Neural progenitor cell (in vitro differentiated cells): ENCODE measurements at regions not wholly inside any gene's neighbourhood (a gene's known extent, or its start where the extent isn't known, plus 50 kb on each side); places are given as distances from the start of the nearest gene placed in this dataset.

ENCODE experiments used
- DNase-seq: peaks from one replicate; pipeline ENCODE4 v3.0.0-alpha.2; 2016; ENCODE audit warnings: low spot score
- H2AFZ ChIP-seq: fragments of 200-600 bp; sonication (generic); replicated peaks from 2 replicates; pipeline ENCODE4 v1.6.1; 2016; ENCODE audit warnings: antibody characterized with exemption
- H3F3A ChIP-seq: fragments of 200-600 bp; sonication (generic); 2 replicates; pipeline ENCODE4 v1.6.1; 2016; ENCODE audit warnings: antibody characterized with exemption, low read depth
- H3K27ac ChIP-seq: fragments of 200-600 bp; sonication (generic); 2 replicates; pipeline ENCODE4 v1.5.1; 2016; ENCODE audit warnings: mild to moderate bottlenecking
- H3K27me3 ChIP-seq: fragments of 200-600 bp; sonication (generic); 2 replicates; pipeline ENCODE4 v1.6.1; 2016; ENCODE audit warnings: mild to moderate bottlenecking, moderate library complexity
- H3K36me3 ChIP-seq: fragments of 200-600 bp; sonication (generic); 2 replicates; pipeline ENCODE4 v1.5.1; 2016
- H3K4me1 ChIP-seq: fragments of 200-600 bp; sonication (generic); 2 replicates; pipeline ENCODE4 v1.6.1; 2016; ENCODE audit warnings: mixed run types
- H3K4me2 ChIP-seq: fragments of 200-600 bp; sonication (generic); 2 replicates; pipeline ENCODE4 v1.6.1; 2016
- H3K4me3 ChIP-seq: fragments of 200-600 bp; sonication (generic); 2 replicates; pipeline ENCODE4 v1.5.1; 2016
- H3K79me2 ChIP-seq: fragments of 200-600 bp; sonication (generic); 2 replicates; pipeline ENCODE4 v1.6.1; 2016; ENCODE audit warnings: low read depth
- H3K9ac ChIP-seq: fragments of 200-600 bp; sonication (generic); 2 replicates; pipeline ENCODE4 v1.6.1; 2016
- H3K9me3 ChIP-seq: fragments of 200-600 bp; sonication (generic); 2 replicates; pipeline ENCODE4 v1.5.1; 2016; ENCODE audit warnings: low read depth
- H4K20me1 ChIP-seq: fragments of 200-600 bp; sonication (generic); 2 replicates; pipeline ENCODE4 v1.6.1; 2016; ENCODE audit warnings: low read depth
- H3K27ac Mint-ChIP-seq: 3 replicates; pipeline ENCODE4 v1.8.0; 2021; ENCODE audit warnings: mixed read lengths
- H3K27me3 Mint-ChIP-seq: 2 replicates; pipeline ENCODE4 v1.8.0; 2022; ENCODE audit warnings: low read depth, mild to moderate bottlenecking, inconsistent platforms, moderate library complexity, mixed read lengths; ENCODE audit not compliant: insufficient read depth
- H3K36me3 Mint-ChIP-seq: 3 replicates; pipeline ENCODE4 v1.8.0; 2021; ENCODE audit warnings: mixed read lengths
- H3K4me1 Mint-ChIP-seq: 3 replicates; pipeline ENCODE4 v1.8.0; 2021; ENCODE audit warnings: mixed read lengths
- H3K4me3 Mint-ChIP-seq: 3 replicates; pipeline ENCODE4 v1.8.0; 2021; ENCODE audit warnings: mild to moderate bottlenecking, moderate library complexity, mixed read lengths
- H3K9me3 Mint-ChIP-seq: 3 replicates; pipeline ENCODE4 v1.8.0; 2020; ENCODE audit warnings: mixed read lengths
- EZH2 ChIP-seq: fragments of 200-600 bp; sonication (generic); IDR thresholded peaks from 2 replicates; pipeline ENCODE4 v1.6.1; 2017; ENCODE audit warnings: antibody characterized with exemption, mild to moderate bottlenecking, moderate library complexity
- EZH2phosphoT487 ChIP-seq: fragments of 200-600 bp; sonication (generic); IDR thresholded peaks from 2 replicates; pipeline ENCODE4 v1.6.1; 2017; ENCODE audit warnings: antibody characterized with exemption
- TF ChIP-seq, protein P1 (sequence below): fragments of 200-600 bp; sonication (generic); IDR thresholded peaks from 2 replicates; pipeline ENCODE4 v1.5.1; 2017; ENCODE audit warnings: antibody characterized with exemption, mild to moderate bottlenecking

- no peaks in the 10 kb centered on the region for H3K79me2 ChIP-seq
- H3K27ac ChIP-seq, result no peak overlapping the region
- no peak overlapping the region for H3K4me2 ChIP-seq
- H3K27ac Mint-ChIP-seq, result no peak overlapping the region
- no peaks in the 10 kb centered on the region for H3K36me3 ChIP-seq
- H3K36me3 Mint-ChIP-seq, result no peaks in the 10 kb centered on the region
- H3F3A ChIP-seq, result no peaks in the 10 kb centered on the region
- no peak overlapping the region for H3K4me3 Mint-ChIP-seq
- no peak overlapping the region for H3K9ac ChIP-seq
- no peaks in the 10 kb centered on the region for H4K20me1 ChIP-seq
- TF ChIP-seq EZH2, result no peak
- no peak for TF ChIP-seq EZH2phosphoT487
- TF ChIP-seq, protein P1, sequence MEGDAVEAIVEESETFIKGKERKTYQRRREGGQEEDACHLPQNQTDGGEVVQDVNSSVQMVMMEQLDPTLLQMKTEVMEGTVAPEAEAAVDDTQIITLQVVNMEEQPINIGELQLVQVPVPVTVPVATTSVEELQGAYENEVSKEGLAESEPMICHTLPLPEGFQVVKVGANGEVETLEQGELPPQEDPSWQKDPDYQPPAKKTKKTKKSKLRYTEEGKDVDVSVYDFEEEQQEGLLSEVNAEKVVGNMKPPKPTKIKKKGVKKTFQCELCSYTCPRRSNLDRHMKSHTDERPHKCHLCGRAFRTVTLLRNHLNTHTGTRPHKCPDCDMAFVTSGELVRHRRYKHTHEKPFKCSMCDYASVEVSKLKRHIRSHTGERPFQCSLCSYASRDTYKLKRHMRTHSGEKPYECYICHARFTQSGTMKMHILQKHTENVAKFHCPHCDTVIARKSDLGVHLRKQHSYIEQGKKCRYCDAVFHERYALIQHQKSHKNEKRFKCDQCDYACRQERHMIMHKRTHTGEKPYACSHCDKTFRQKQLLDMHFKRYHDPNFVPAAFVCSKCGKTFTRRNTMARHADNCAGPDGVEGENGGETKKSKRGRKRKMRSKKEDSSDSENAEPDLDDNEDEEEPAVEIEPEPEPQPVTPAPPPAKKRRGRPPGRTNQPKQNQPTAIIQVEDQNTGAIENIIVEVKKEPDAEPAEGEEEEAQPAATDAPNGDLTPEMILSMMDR, result no peak
- no peaks in the 10 kb centered on the region for H3K27me3 Mint-ChIP-seq
- no peaks in the 10 kb centered on the region for H3K4me1 Mint-ChIP-seq
- H3K9me3 ChIP-seq, result peaks cover 32% of the 10 kb centered on the region
- H3K9me3 Mint-ChIP-seq, result no peaks in the 10 kb centered on the region
- no peaks in the 10 kb centered on the region for H3K27me3 ChIP-seq
- no peak overlapping the region for H3K4me3 ChIP-seq
- no peaks in the 10 kb centered on the region for H3K4me1 ChIP-seq
- no peak for DNase-seq
- H2AFZ ChIP-seq, result no peak overlapping the region
Measured at GRCh38 chr9:1248743-1249142, 198.6 kb downstream of the DMRT2 start.

- Histone ChIP-seq H4K20me1 (no peaks in the 10 kb centered on the region), H3K4me3 (no peak overlapping the region), H3K27me3 (no peaks in the 10 kb centered on the region), H3K9ac (no peak overlapping the region), H3K4me2 (no peak overlapping the region), H3F3A (no peaks in the 10 kb centered on the region), H2AFZ (no peak overlapping the region), H3K4me1 (no peaks in the 10 kb centered on the region), H3K9me3 (peaks cover 40% of the 10 kb centered on the region), H3K27ac (no peak overlapping the region), H3K79me2 (no peaks in the 10 kb centered on the region), H3K36me3 (no peaks in the 10 kb centered on the region)
- Mint-ChIP-seq H3K36me3 (no peaks in the 10 kb centered on the region), H3K27ac (no peak overlapping the region), H3K4me1 (no peaks in the 10 kb centered on the region), H3K9me3 (no peaks in the 10 kb centered on the region), H3K4me3 (no peak overlapping the region), H3K27me3 (no peaks in the 10 kb centered on the region)
- TF ChIP-seq EZH2phosphoT487, result no peak
- TF ChIP-seq, protein P1, result no peak
- TF ChIP-seq EZH2, result no peak
- no peak for DNase-seq
Measured at GRCh38 chr9:1253064-1253979, 203.2 kb downstream of the DMRT2 start.

DNA sequence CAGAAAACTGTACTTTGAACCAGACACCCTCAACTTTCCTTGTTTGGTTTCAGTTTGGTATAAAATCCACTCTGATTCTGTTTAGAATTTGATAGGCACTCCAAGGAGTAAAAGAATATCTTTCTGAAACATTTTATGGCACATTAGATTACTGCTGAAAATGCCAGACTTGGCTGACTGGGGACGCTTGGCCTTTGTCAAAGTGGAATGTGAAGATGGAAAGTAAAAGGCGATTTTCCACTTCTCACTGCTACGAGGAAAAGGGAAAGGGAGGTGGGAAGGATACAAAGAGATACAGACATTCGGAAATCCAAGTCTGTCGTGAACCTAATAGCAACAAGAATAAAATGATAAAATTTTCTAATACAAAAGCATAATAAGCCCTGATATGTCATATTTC lies 203.9 kb downstream of the DMRT2 start:
- TF ChIP-seq, protein P1, result no peak
- no peak for TF ChIP-seq EZH2
- no peak overlapping the region for H2AFZ ChIP-seq
- no peaks in the 10 kb centered on the region for H3K27me3 Mint-ChIP-seq

More for the DNA sequence above, 203.9 kb downstream of the DMRT2 start:
- H3K9me3 ChIP-seq, result peaks cover 40% of the 10 kb centered on the region
- Mint-ChIP-seq H3K27ac (no peak overlapping the region), H3K9me3 (no peaks in the 10 kb centered on the region), H3K4me3 (no peak overlapping the region), H3K4me1 (no peaks in the 10 kb centered on the region), H3K36me3 (no peaks in the 10 kb centered on the region)
- DNase-seq, result no peak
- H3F3A ChIP-seq, result no peaks in the 10 kb centered on the region
- H3K4me3 ChIP-seq, result no peak overlapping the region
- no peak overlapping the region for H3K9ac ChIP-seq
- no peaks in the 10 kb centered on the region for H4K20me1 ChIP-seq
- no peak overlapping the region for H3K4me2 ChIP-seq
- H3K36me3 ChIP-seq, result no peaks in the 10 kb centered on the region
- no peaks in the 10 kb centered on the region for H3K27me3 ChIP-seq
- H3K27ac ChIP-seq, result no peak overlapping the region
- no peaks in the 10 kb centered on the region for H3K4me1 ChIP-seq
- no peaks in the 10 kb centered on the region for H3K79me2 ChIP-seq
